GM18519 (cell line): ENCODE measurements at regions not wholly inside any gene's neighbourhood (a gene's known extent, or its start where the extent isn't known, plus 50 kb on each side); places are given as distances from the start of the nearest gene placed in this dataset.
"Not testable (repeated sequence)": the region's sequence is repeated elsewhere in the genome, so short reads cannot be mapped to it uniquely, and the experiment has no call there.

Experiments used
- ATAC-seq: cut with Tn5 transposase; IDR thresholded peaks from one replicate; pipeline ENCODE4 v1.9.1; 2021; ENCODE audit warnings: mild to moderate bottlenecking, moderate library complexity; ENCODE audit not compliant: unreplicated experiment, low FRiP score

GRCh38 chr4:107562316-107562715 is 157.7 kb downstream of the PAPSS1 start:
- ATAC-seq = no peak

GRCh38 chr4:107561481-107561880 is 158.6 kb downstream of the PAPSS1 start:
- ATAC-seq = no peak

DNA sequence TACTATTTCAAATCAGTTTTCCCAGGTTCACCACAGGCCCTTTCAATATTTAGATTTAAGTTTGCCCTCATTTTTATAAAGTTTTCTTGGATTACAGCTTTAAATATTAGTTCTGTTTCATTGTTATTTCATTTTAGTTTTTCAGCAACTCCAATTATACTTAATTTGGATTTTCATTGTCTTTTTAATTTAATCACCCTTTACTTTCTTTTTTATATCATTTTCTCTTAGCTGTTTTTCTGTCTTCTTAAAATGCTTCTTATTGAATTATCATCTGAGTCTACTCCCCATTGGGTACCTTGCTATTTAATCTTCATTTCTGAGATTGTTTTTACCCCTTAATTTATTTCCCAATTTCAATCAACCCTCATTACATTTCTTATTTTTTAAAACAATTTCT is 160.4 kb downstream of the PAPSS1 start:
- ATAC-seq = no peak

- ATAC-seq = no peak
These were observed 167.7 kb downstream of the PAPSS1 start for GRCh38 chr4:107552306-107552705.

GRCh38 chr4:107548211-107548905 is 171.7 kb downstream of the PAPSS1 start:
- ATAC-seq = no peak

DNA sequence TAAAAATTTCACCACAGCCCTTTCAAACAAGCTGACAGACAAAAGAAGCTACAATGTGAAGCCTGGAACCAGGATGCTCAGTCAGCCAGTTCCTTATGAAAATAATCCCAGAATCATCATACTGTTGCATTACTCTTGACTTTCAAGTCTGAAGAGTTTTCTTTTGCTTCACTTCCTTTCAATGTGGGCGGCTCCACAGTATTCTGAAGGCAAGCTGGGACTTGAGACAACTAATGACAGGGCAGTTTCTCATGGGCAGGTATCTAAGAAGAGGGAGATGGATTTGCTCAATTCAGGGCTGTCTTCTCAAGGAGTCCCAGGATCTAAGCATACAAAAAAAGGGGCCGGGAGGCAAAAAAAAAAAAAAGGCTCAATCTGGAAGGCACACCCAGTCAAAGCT is 173.4 kb downstream of the PAPSS1 start:
- no peak for ATAC-seq

DNA sequence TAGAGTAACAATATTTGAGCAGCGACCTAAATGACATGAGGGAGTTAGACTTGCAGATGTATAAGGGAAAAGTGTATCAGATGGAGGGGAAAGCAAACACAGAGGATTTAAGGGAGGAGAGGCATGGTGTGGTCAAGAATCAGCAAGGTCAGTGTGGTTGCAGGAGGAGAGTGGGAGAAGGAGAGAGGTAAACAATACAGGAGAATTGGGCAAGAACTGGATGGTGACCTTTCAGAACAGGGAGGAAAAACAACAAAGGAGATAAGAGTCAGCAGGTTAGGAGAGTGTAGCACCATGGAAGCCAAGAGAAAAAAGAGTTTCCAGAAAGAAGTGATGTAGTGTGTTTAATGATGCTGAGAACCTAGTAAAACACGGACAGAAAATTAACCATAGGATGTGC is 178.5 kb downstream of the PAPSS1 start:
- ATAC-seq = no peak

- ATAC-seq = no peak
These were observed 188.1 kb downstream of the PAPSS1 start for GRCh38 chr4:107531927-107532326.

DNA sequence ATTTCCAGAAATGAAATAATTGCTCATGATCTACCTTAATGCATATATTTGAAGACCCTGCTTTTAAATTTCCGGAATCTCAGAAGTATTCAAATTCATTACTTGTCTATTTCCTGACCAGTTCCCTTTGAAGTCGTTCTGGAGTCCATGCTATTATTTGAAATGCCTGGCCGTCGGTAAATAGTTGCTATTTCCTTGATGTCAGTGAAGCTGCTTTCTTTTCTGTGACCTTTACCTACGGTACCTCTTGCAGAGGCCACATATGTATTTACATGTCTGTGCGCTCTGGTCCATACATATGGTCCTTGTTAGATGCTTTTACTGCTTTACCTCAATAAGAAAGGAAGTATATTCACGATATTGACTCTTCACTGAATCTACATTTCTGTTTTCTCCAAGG is 199.7 kb downstream of the PAPSS1 start:
- ATAC-seq = no peak

DNA sequence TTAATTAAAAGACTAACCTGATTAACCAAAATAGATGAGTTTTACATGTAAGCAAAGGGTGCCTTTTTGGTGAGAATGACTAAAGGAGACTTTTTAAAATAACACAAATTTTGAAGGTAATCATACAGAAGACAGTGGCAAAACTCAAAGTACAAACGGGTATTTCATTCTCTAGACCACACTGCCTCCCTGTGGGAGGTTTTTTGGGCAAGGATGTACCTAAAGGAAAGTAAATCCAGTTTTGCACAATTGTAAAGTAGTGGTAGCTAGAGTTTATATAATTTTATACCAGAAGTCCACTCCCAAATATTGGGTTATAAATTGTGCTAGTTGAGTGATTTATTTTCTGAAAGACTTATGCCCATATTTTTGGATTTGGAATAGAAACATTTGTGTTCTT is 201.0 kb downstream of the PAPSS1 start:
- ATAC-seq = no peak

GRCh38 chr4:107518076-107518475 is 202.0 kb downstream of the PAPSS1 start:
- ATAC-seq = no peak

DNA sequence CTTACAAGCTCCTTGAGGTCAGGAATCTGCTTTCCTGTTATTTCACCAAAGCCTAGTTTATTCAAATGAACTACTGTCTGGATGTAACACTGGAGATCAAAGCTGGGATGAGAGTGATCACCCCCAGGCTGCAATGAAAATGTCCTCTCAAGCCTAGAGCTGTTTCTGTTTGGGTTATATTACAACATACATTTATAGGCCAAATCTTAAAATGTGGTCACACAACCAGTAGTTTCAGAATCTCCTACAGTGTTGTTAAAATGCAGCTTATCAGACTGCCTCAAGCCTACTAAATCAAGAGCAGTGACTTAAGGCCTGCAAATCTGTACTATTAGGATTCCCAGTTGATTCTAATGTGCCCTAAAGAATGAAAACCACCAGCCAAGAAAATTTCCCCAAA is 207.5 kb downstream of the PAPSS1 start:
- no peak for ATAC-seq

DNA sequence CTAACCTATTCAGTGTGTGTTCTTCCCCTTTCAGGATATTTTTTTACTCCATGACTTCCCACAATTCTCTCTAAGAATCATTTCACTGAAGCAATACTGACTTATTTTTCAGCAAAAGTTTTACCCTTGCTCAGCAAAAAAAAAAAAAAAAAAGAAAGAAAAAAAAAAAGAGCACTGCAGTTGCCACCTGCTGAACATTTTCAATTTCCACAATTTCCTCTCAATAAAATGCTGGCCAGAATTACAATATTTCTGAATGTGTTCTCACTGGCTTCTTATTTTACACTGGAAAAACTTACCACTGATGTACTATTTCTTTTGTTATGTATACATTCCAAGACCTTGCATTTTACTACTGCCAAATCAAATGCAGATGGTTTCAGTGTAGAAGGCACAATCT is 210.4 kb downstream of the PAPSS1 start:
- ATAC-seq = no peak

GRCh38 chr4:107500551-107500950 is 219.5 kb downstream of the PAPSS1 start:
- no peak for ATAC-seq

DNA sequence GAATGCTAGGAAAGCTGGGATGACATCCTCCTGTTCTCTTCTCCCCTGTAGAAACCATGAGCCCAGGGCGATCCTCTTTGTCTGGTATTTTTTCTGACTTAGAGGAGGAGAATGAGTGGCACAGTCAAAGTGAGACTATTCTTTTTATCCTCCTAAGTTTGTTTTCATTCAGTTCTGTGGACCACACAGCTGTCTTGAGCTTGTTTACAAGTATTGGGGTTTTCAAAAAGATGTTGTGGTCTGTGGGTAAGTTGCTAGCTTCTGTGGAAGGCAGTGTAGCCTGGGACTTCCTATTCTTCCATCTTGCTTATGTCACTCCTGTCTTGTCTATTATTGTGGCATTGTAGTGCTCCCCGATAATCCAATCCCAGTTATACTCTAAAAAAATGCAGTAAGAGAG is 223.0 kb downstream of the PAPSS1 start:
- ATAC-seq = no peak

DNA sequence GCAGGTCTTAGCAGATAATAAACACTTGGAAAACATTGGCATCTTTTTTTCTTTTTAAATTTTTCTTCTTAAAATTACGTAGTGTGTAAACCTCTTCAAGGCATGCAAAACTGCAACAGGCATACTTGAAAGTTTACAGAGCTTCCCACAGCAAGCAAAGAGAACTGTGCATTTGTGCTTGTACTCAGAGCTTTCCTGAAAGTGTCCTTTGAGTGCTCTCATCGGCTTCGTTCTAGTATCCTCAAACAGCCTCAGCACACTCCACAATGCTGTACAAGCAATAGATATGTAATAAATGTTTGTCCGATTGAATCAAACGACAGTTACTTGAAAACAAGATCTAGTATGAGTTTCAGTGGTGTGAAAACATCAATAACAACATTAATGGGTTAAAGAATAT is 227.5 kb downstream of the PAPSS1 start:
- no peak for ATAC-seq

DNA sequence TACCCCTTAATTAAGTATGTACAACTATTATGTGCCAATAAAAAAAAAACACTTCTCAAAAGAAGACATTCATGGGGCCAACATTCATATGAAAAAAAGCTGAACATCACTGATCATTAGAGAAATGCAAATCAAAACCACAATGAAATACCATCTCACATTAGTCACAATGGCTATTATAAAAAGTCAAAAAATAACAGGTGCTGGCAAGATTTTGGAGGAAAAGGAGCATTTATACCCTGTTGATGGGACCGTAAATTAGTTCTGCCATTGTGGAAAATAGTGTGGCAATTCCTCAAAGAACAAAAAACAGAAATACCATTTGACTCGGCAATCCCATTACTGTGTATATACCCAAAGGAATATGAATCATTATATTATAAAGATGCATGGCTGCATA is 229.9 kb downstream of the PAPSS1 start:
- ATAC-seq = no peak

DNA sequence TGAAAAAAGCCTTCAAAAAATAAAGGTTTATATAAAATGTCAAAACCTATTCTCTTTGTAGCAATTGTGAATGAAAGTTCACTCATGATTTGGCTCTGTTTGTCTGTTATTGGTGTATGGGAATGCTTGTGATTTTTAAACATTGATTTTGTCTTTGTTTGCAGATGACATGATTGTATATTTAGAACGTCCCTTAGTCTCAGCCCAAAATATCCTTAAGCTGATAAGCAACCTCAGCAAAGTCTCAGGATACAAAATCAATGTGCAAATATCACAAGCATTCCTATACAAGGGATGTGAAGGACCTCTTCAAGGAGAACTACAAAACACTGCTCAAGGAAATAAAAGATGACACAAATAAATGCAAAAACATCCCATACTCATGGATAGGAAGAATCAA is 236.4 kb downstream of the PAPSS1 start:
- ATAC-seq = not testable (repeated sequence)

DNA sequence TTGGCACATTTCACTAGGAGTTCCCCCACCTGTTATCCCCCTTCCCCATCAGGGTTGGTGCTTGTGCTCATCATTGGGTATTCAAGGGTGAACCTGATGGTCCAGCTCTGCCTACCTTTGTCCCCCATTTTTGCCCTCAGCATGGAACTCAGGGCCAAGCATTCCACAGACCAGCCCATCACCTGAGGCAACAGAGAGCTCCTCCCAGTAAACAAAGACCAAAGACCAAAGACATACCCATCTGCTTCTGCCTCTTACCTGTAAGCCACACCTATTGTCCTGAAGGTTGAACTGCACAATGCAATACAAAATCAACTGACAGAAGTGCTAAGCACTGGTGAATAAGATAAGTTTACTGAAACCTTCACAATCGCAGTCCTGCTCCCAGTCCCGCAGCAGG is 237.5 kb downstream of the PAPSS1 start:
- no peak for ATAC-seq

GRCh38 chr4:107478327-107478980 is 241.6 kb downstream of the PAPSS1 start:
- ATAC-seq = no peak

DNA sequence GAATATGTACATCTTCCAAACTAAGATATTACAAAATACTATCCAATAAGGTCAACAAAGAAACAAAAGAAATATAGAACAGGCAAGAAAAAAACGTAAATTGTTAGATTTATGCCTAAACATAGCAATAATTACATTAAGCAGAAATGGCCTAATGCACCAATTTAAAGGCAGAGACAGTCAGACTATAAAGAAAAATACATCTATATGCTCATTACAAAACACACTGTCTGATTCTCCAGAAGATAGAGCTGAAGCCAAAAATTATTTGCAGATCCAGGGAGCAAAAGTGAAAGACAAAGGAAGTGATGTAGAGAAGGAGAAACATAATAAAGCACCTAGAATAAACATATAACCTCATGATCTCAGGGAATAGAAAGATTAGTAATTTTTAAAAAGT is 246.9 kb downstream of the PAPSS1 start:
- no peak for ATAC-seq

GRCh38 chr4:107472265-107472948 is 247.6 kb downstream of the PAPSS1 start:
- no peak for ATAC-seq
